ENCODE measurements at regions not wholly inside any gene's neighbourhood (a gene's known extent, or its start where the extent isn't known, plus 50 kb on each side); places are given as distances from the start of the nearest gene placed in this dataset.

- no peaks in the 10 kb centered on the region for H3K27me3 ChIP-seq (ENCODE audit: control insufficient read depth, extremely low read depth, insufficient read depth, low read length)
- no peaks in the 10 kb centered on the region for H3K79me2 ChIP-seq (ENCODE audit: control insufficient read depth, insufficient read depth, low read length)
- TF ChIP-seq EZH2 (IDR thresholded peaks at IDR 0.05; ENCODE audit: low read length): no peak
- TF ChIP-seq, protein P1, sequence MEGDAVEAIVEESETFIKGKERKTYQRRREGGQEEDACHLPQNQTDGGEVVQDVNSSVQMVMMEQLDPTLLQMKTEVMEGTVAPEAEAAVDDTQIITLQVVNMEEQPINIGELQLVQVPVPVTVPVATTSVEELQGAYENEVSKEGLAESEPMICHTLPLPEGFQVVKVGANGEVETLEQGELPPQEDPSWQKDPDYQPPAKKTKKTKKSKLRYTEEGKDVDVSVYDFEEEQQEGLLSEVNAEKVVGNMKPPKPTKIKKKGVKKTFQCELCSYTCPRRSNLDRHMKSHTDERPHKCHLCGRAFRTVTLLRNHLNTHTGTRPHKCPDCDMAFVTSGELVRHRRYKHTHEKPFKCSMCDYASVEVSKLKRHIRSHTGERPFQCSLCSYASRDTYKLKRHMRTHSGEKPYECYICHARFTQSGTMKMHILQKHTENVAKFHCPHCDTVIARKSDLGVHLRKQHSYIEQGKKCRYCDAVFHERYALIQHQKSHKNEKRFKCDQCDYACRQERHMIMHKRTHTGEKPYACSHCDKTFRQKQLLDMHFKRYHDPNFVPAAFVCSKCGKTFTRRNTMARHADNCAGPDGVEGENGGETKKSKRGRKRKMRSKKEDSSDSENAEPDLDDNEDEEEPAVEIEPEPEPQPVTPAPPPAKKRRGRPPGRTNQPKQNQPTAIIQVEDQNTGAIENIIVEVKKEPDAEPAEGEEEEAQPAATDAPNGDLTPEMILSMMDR (optimal IDR thresholded peaks at IDR 0.05 in 1 of 3, IDR thresholded peaks at IDR 0.05 in 1 of 3, conservative IDR thresholded peaks at IDR 0.05 in 1 of 3; ENCODE audit: extremely low read depth in 1 of 3, insufficient read depth in 2 of 3, low read length in 3 of 3): no peak
- DNase-seq (ENCODE audit: low read depth, low spot score) (no peak), FAIRE-seq (no peak)
- no peaks in the 10 kb centered on the region for H3K36me3 ChIP-seq (ENCODE audit: control insufficient read depth in 2 of 2, extremely low read depth in 1 of 2, insufficient read depth in 2 of 2, low read length in 2 of 2)
- no peaks in the 10 kb centered on the region for H4K20me1 ChIP-seq (ENCODE audit: control insufficient read depth, extremely low read depth, insufficient read depth, low read length)
- H3K9me1 ChIP-seq (ENCODE audit: control insufficient read depth, extremely low read depth, insufficient read depth, low read length): no peaks in the 10 kb centered on the region
- no peaks in the 10 kb centered on the region for H3K4me1 ChIP-seq (ENCODE audit: control insufficient read depth, extremely low read depth, insufficient read depth, low read length)
- dilution Hi-C loops (cut with MboI; ENCODE audit: extremely low pct_ligation_motif_present, low sequenced_read_pairs): no loop called here
- H3K9me3 ChIP-seq (ENCODE audit: control insufficient read depth, low read depth, low read length): no peaks in the 10 kb centered on the region
- no peak overlapping the region for H2AFZ ChIP-seq (ENCODE audit: control insufficient read depth, low read length)
- H3K4me2 ChIP-seq (ENCODE audit: control insufficient read depth, extremely low read depth, insufficient read depth, low read depth, low read length): no peak overlapping the region
- H3K9ac ChIP-seq (ENCODE audit: control insufficient read depth, extremely low read depth, insufficient read depth, low read length): no peak overlapping the region
- H3K27ac ChIP-seq (ENCODE audit: control insufficient read depth, insufficient read depth, low read length): no peak overlapping the region
- no peak overlapping the region for H3K4me3 ChIP-seq (ENCODE audit: control insufficient read depth in 2 of 3, extremely low read depth in 1 of 3, insufficient read depth in 2 of 3, low read depth in 1 of 3, low read length in 3 of 3)
These were observed 767.0 kb downstream of the MRPL39 start for GRCh38 chr21:24840287-24840686.

- TF ChIP-seq, protein P1 (optimal IDR thresholded peaks at IDR 0.05 in 1 of 3, IDR thresholded peaks at IDR 0.05 in 1 of 3, conservative IDR thresholded peaks at IDR 0.05 in 1 of 3; ENCODE audit: extremely low read depth in 1 of 3, insufficient read depth in 2 of 3, low read length in 3 of 3): no peak
- TF ChIP-seq EZH2 (IDR thresholded peaks at IDR 0.05; ENCODE audit: low read length): no peak
- FAIRE-seq (no peak), DNase-seq (ENCODE audit: low read depth, low spot score) (no peak)
- Histone ChIP-seq H3K27ac (ENCODE audit: control insufficient read depth, insufficient read depth, low read length) (no peak overlapping the region), H3K36me3 (ENCODE audit: control insufficient read depth in 2 of 2, extremely low read depth in 1 of 2, insufficient read depth in 2 of 2, low read length in 2 of 2) (no peaks in the 10 kb centered on the region), H3K4me3 (ENCODE audit: control insufficient read depth in 2 of 3, extremely low read depth in 1 of 3, insufficient read depth in 2 of 3, low read depth in 1 of 3, low read length in 3 of 3) (no peak overlapping the region), H3K9me3 (ENCODE audit: control insufficient read depth, low read depth, low read length) (no peaks in the 10 kb centered on the region), H3K4me2 (ENCODE audit: control insufficient read depth, extremely low read depth, insufficient read depth, low read depth, low read length) (no peak overlapping the region), H3K4me1 (ENCODE audit: control insufficient read depth, extremely low read depth, insufficient read depth, low read length) (no peaks in the 10 kb centered on the region), H3K9ac (ENCODE audit: control insufficient read depth, extremely low read depth, insufficient read depth, low read length) (no peak overlapping the region), H3K79me2 (ENCODE audit: control insufficient read depth, insufficient read depth, low read length) (no peaks in the 10 kb centered on the region), H3K27me3 (ENCODE audit: control insufficient read depth, extremely low read depth, insufficient read depth, low read length) (no peaks in the 10 kb centered on the region), H4K20me1 (ENCODE audit: control insufficient read depth, extremely low read depth, insufficient read depth, low read length) (no peaks in the 10 kb centered on the region), H3K9me1 (ENCODE audit: control insufficient read depth, extremely low read depth, insufficient read depth, low read length) (no peaks in the 10 kb centered on the region), H2AFZ (ENCODE audit: control insufficient read depth, low read length) (no peak overlapping the region)
- dilution Hi-C loops (cut with MboI; ENCODE audit: extremely low pct_ligation_motif_present, low sequenced_read_pairs): no loop called here
These were observed 774.3 kb downstream of the MRPL39 start for GRCh38 chr21:24832961-24833360.

Data from keratinocyte (primary cell).